ENCODE measurements at regions not wholly inside any gene's neighbourhood (a gene's known extent, or its start where the extent isn't known, plus 50 kb on each side); places are given as distances from the start of the nearest gene placed in this dataset.

GRCh38 chr5:120228262-120229031, 235.7 kb upstream of the PRR16 start:
- Histone ChIP-seq H3K36me3 (no peaks in the 10 kb centered on the region), H3K9me3 (no peaks in the 10 kb centered on the region), H3K4me1 (no peaks in the 10 kb centered on the region), H3K4me3 (no peak overlapping the region), H3K27ac (no peak overlapping the region), H3K27me3 (no peaks in the 10 kb centered on the region)
- TF ChIP-seq POLR2A (IDR thresholded peaks at IDR 0.05): no peak
- TF ChIP-seq CTCF (IDR thresholded peaks at IDR 0.05): no peak
- intact Hi-C loops (cut with DNase I; ENCODE audit: low total_unique reads): no loop called here
- no peak for DNase-seq

- Histone ChIP-seq H3K4me1 (no peaks in the 10 kb centered on the region), H3K9me3 (no peaks in the 10 kb centered on the region), H3K36me3 (no peaks in the 10 kb centered on the region), H3K27ac (no peak overlapping the region), H3K4me3 (no peak overlapping the region), H3K27me3 (no peaks in the 10 kb centered on the region)
- TF ChIP-seq POLR2A (IDR thresholded peaks at IDR 0.05) (no peak), CTCF (IDR thresholded peaks at IDR 0.05) (no peak)
- intact Hi-C loops (cut with DNase I; ENCODE audit: low total_unique reads): no loop called here
- DNase-seq: no peak
Measured at GRCh38 chr5:120229036-120229435, 235.1 kb upstream of the PRR16 start.

GRCh38 chr5:120231563-120231962, 232.5 kb upstream of the PRR16 start:
- Histone ChIP-seq H3K4me3 (no peak overlapping the region), H3K27ac (no peak overlapping the region), H3K27me3 (no peaks in the 10 kb centered on the region), H3K36me3 (no peaks in the 10 kb centered on the region), H3K4me1 (no peaks in the 10 kb centered on the region), H3K9me3 (no peaks in the 10 kb centered on the region)
- intact Hi-C loops (cut with DNase I; ENCODE audit: low total_unique reads): no loop called here
- TF ChIP-seq POLR2A (IDR thresholded peaks at IDR 0.05) (no peak), CTCF (IDR thresholded peaks at IDR 0.05) (no peak)
- no peak for DNase-seq

- no peak for DNase-seq
- no peaks in the 10 kb centered on the region for H3K27me3 ChIP-seq
- no peak overlapping the region for H3K27ac ChIP-seq
- no peak overlapping the region for H3K4me3 ChIP-seq
- H3K9me3 ChIP-seq: no peaks in the 10 kb centered on the region
- H3K36me3 ChIP-seq: no peaks in the 10 kb centered on the region
- TF ChIP-seq POLR2A (IDR thresholded peaks at IDR 0.05): no peak
- TF ChIP-seq CTCF (IDR thresholded peaks at IDR 0.05): no peak
- intact Hi-C loops (cut with DNase I; ENCODE audit: low total_unique reads): no loop called here
- no peaks in the 10 kb centered on the region for H3K4me1 ChIP-seq
Measured at GRCh38 chr5:120236360-120236759, 227.7 kb upstream of the PRR16 start.

- no peak for DNase-seq
- intact Hi-C loops (cut with DNase I; ENCODE audit: low total_unique reads): no loop called here
- TF ChIP-seq CTCF (IDR thresholded peaks at IDR 0.05) (no peak), POLR2A (IDR thresholded peaks at IDR 0.05) (no peak)
Measured at GRCh38 chr5:120239086-120239485, 225.0 kb upstream of the PRR16 start.

More at GRCh38 chr5:120239086-120239485, 225.0 kb upstream of the PRR16 start:
- no peaks in the 10 kb centered on the region for H3K36me3 ChIP-seq
- no peaks in the 10 kb centered on the region for H3K9me3 ChIP-seq
- H3K27me3 ChIP-seq: no peaks in the 10 kb centered on the region
- H3K27ac ChIP-seq: no peak overlapping the region
- no peaks in the 10 kb centered on the region for H3K4me1 ChIP-seq
- H3K4me3 ChIP-seq: no peak overlapping the region

All from uterus (tissue), 3 donors.